Loucy (cell line): ENCODE measurements at regions not wholly inside any gene's neighbourhood (a gene's known extent, or its start where the extent isn't known, plus 50 kb on each side); places are given as distances from the start of the nearest gene placed in this dataset.

Experiments used
- H2AFZ ChIP-seq: fragments of 200-600 bp; sonication (generic); 2 replicates; pipeline ENCODE4 v1.6.0; 2016; ENCODE audit warnings: antibody characterized with exemption, mild to moderate bottlenecking, low read length, moderate library complexity
- H3F3A ChIP-seq: fragments of 200-600 bp; 2 replicates; pipeline ENCODE4 v1.6.0; 2016; ENCODE audit warnings: antibody characterized with exemption, low read depth, mild to moderate bottlenecking
- H3K27me3 ChIP-seq: fragments of 200-600 bp; sonication (generic); 2 replicates; pipeline ENCODE4 v1.6.1; 2014; ENCODE audit warnings: low read length, mild to moderate bottlenecking; ENCODE audit not compliant: insufficient read depth, poor library complexity, severe bottlenecking
- H3K36me3 ChIP-seq: fragments of 200-600 bp; sonication (generic); 2 replicates; pipeline ENCODE4 v1.6.1; 2016; ENCODE audit warnings: low read length; ENCODE audit not compliant: insufficient read depth
- H3K4me1 ChIP-seq: fragments of 200-600 bp; sonication (generic); 2 replicates; pipeline ENCODE4 v1.5.1; 2014; ENCODE audit warnings: low read length, mild to moderate bottlenecking; ENCODE audit not compliant: insufficient read depth, poor library complexity, severe bottlenecking
- H3K4me2 ChIP-seq: fragments of 200-600 bp; sonication (generic); 2 replicates; pipeline ENCODE4 v1.6.0; 2014; ENCODE audit warnings: antibody characterized with exemption, low read length, low read depth, mild to moderate bottlenecking; ENCODE audit not compliant: poor library complexity, severe bottlenecking
- H3K4me3 ChIP-seq: fragments of 200-600 bp; sonication (generic); 2 replicates; pipeline ENCODE4 v1.5.1; 2014; ENCODE audit warnings: low read length, mild to moderate bottlenecking, mixed read lengths; ENCODE audit not compliant: poor library complexity, severe bottlenecking
- H3K79me2 ChIP-seq: fragments of 200-600 bp; sonication (generic); 2 replicates; pipeline ENCODE4 v1.6.1; 2014; ENCODE audit warnings: low read length; ENCODE audit not compliant: insufficient read depth
- H3K9ac ChIP-seq: fragments of 200-600 bp; sonication (generic); 2 replicates; pipeline ENCODE4 v1.6.0; 2014; ENCODE audit warnings: mild to moderate bottlenecking, low read depth, low read length, moderate library complexity; ENCODE audit not compliant: poor library complexity, severe bottlenecking
- H3K9me2 ChIP-seq: fragments of 200-600 bp; sonication (generic); replicated peaks from 2 replicates; pipeline ENCODE4 v1.6.1; 2016; ENCODE audit warnings: low read depth, low read length, mixed read lengths
- H3K9me3 ChIP-seq: fragments of 200-600 bp; sonication (generic); 2 replicates; pipeline ENCODE4 v1.6.1; 2014; ENCODE audit warnings: mild to moderate bottlenecking, antibody characterized with exemption, low read length, low read depth; ENCODE audit not compliant: insufficient read depth
- H4K20me1 ChIP-seq: fragments of 200-600 bp; sonication (generic); 2 replicates; pipeline ENCODE4 v1.6.0; 2014; ENCODE audit warnings: antibody characterized with exemption, low read length, mild to moderate bottlenecking; ENCODE audit not compliant: insufficient read depth, poor library complexity, severe bottlenecking
- CTCF ChIP-seq: fragments of 200-600 bp; sonication (generic); conservative IDR thresholded peaks from 2 replicates; pipeline ENCODE4 v1.5.1; 2014; ENCODE audit warnings: mild to moderate bottlenecking, antibody characterized with exemption, low read length
- EZH2phosphoT487 ChIP-seq: fragments of 200-600 bp; IDR thresholded peaks from 2 replicates; pipeline ENCODE4 v1.6.1; 2018; ENCODE audit warnings: antibody characterized with exemption, mild to moderate bottlenecking, moderate library complexity, borderline replicate concordance

GRCh38 chr11:106449763-106450162 is 372.3 kb downstream of the AASDHPPT start:
- no peak overlapping the region for H3K9ac ChIP-seq
- H3K4me3 ChIP-seq: no peak overlapping the region
- no peak for TF ChIP-seq CTCF
- TF ChIP-seq EZH2phosphoT487: no peak
- H3K27me3 ChIP-seq: no peaks in the 10 kb centered on the region
- no peak overlapping the region for H3K4me2 ChIP-seq
- H4K20me1 ChIP-seq: no peaks in the 10 kb centered on the region
- no peaks in the 10 kb centered on the region for H3K79me2 ChIP-seq
- no peaks in the 10 kb centered on the region for H3K9me3 ChIP-seq
- H2AFZ ChIP-seq: no peak overlapping the region
- H3K9me2 ChIP-seq: no peaks in the 10 kb centered on the region; the same call in 1 of the 2 replicates
- no peaks in the 10 kb centered on the region for H3F3A ChIP-seq
- no peaks in the 10 kb centered on the region for H3K36me3 ChIP-seq
- H3K4me1 ChIP-seq: no peaks in the 10 kb centered on the region

- H3K4me3 ChIP-seq: no peak overlapping the region
- no peak overlapping the region for H2AFZ ChIP-seq
- H3K36me3 ChIP-seq: no peaks in the 10 kb centered on the region
- H3K4me2 ChIP-seq: no peak overlapping the region
- H3K9me2 ChIP-seq: no peaks in the 10 kb centered on the region; the same call in 1 of the 2 replicates
- no peaks in the 10 kb centered on the region for H4K20me1 ChIP-seq
- no peaks in the 10 kb centered on the region for H3K4me1 ChIP-seq
- H3K9ac ChIP-seq: no peak overlapping the region
- TF ChIP-seq EZH2phosphoT487: no peak
- H3K79me2 ChIP-seq: no peaks in the 10 kb centered on the region
- no peaks in the 10 kb centered on the region for H3K27me3 ChIP-seq
- no peaks in the 10 kb centered on the region for H3F3A ChIP-seq
- H3K9me3 ChIP-seq: no peaks in the 10 kb centered on the region
These were observed 373.9 kb downstream of the AASDHPPT start for GRCh38 chr11:106451228-106451922.

- no peaks in the 10 kb centered on the region for H3K79me2 ChIP-seq
- H3K9me3 ChIP-seq: no peaks in the 10 kb centered on the region
- no peak for TF ChIP-seq CTCF
- no peak for TF ChIP-seq EZH2phosphoT487
- no peaks in the 10 kb centered on the region for H3K36me3 ChIP-seq
- H4K20me1 ChIP-seq: no peaks in the 10 kb centered on the region
- no peaks in the 10 kb centered on the region for H3F3A ChIP-seq
- no peaks in the 10 kb centered on the region for H3K9me2 ChIP-seq
- no peak overlapping the region for H3K9ac ChIP-seq
- H2AFZ ChIP-seq: no peak overlapping the region
- no peak overlapping the region for H3K4me3 ChIP-seq
- no peaks in the 10 kb centered on the region for H3K27me3 ChIP-seq
- no peak overlapping the region for H3K4me2 ChIP-seq
- H3K4me1 ChIP-seq: no peaks in the 10 kb centered on the region
These were observed 379.2 kb downstream of the AASDHPPT start for GRCh38 chr11:106456647-106457046.

GRCh38 chr11:106457727-106458126 is 380.3 kb downstream of the AASDHPPT start:
- Histone ChIP-seq H3K4me1 (no peaks in the 10 kb centered on the region), H3K9me2 (no peaks in the 10 kb centered on the region), H3K4me3 (no peak overlapping the region), H4K20me1 (no peaks in the 10 kb centered on the region), H3F3A (no peaks in the 10 kb centered on the region), H3K79me2 (no peaks in the 10 kb centered on the region), H3K36me3 (no peaks in the 10 kb centered on the region), H3K9ac (no peak overlapping the region), H3K27me3 (no peaks in the 10 kb centered on the region), H3K9me3 (no peaks in the 10 kb centered on the region), H2AFZ (no peak overlapping the region), H3K4me2 (no peak overlapping the region)
- TF ChIP-seq EZH2phosphoT487 (no peak), CTCF (no peak)
